HepG2 (cell line): ENCODE measurements at regions not wholly inside any gene's neighbourhood (a gene's known extent, or its start where the extent isn't known, plus 50 kb on each side); places are given as distances from the start of the nearest gene placed in this dataset.

ENCODE experiments used
- ATF7-NPFF ChIP-seq: sonication (generic); formaldehyde crosslinking; IDR thresholded peaks from 2 replicates; pipeline ENCODE4 v1.8.1; 2023; ENCODE audit warnings: mild to moderate bottlenecking, low read depth, missing genetic modification reagents, moderate library complexity
- CSRNP1 ChIP-seq: sonication (generic); formaldehyde crosslinking; IDR thresholded peaks from 2 replicates; pipeline ENCODE4 v1.8.1; 2023; ENCODE audit warnings: mild to moderate bottlenecking, missing genetic modification reagents
- EZH2 ChIP-seq: conservative IDR thresholded peaks from 2 replicates; pipeline ENCODE4 v1.6.1; 2012; ENCODE audit warnings: mild to moderate bottlenecking, low read depth, low read length, moderate library complexity
- GABPA ChIP-seq, 2 experiments: IDR thresholded peaks; 2 replicates each; pipeline ENCODE4 v1.6.1; 2011 to 2016; ENCODE audit warnings: low read depth in 2 of 2, low read length in 1 of 2, missing biosample characterization in 1 of 2, missing genetic modification characterization in 1 of 2
- JUNB ChIP-seq: sonication (generic); formaldehyde crosslinking; IDR thresholded peaks from 2 replicates; pipeline ENCODE4 v1.8.0; 2022; ENCODE audit warnings: missing genetic modification reagents, mild to moderate bottlenecking, borderline replicate concordance
- MXI1 ChIP-seq: IDR thresholded peaks from 3 replicates; pipeline ENCODE4 v1.6.1; 2012; ENCODE audit warnings: low read depth, low read length, inconsistent platforms, borderline replicate concordance
- POLR2G ChIP-seq: fragments of 200-400 bp; formaldehyde crosslinking; IDR thresholded peaks from 2 replicates; pipeline ENCODE4 v1.6.1; 2018; ENCODE audit warnings: mild to moderate bottlenecking, low read depth, low read length, moderate library complexity
- ZNF572 ChIP-seq: sonication (generic); formaldehyde crosslinking; IDR thresholded peaks from 2 replicates; pipeline ENCODE4 v1.5.1; 2020; ENCODE audit warnings: mild to moderate bottlenecking, missing genetic modification reagents
- TF ChIP-seq, protein P1 (sequence below): sonication (generic); formaldehyde crosslinking; IDR thresholded peaks from 2 replicates; pipeline ENCODE4 v1.5.0; 2020; ENCODE audit warnings: mild to moderate bottlenecking, missing genetic modification reagents, moderate library complexity

DNA sequence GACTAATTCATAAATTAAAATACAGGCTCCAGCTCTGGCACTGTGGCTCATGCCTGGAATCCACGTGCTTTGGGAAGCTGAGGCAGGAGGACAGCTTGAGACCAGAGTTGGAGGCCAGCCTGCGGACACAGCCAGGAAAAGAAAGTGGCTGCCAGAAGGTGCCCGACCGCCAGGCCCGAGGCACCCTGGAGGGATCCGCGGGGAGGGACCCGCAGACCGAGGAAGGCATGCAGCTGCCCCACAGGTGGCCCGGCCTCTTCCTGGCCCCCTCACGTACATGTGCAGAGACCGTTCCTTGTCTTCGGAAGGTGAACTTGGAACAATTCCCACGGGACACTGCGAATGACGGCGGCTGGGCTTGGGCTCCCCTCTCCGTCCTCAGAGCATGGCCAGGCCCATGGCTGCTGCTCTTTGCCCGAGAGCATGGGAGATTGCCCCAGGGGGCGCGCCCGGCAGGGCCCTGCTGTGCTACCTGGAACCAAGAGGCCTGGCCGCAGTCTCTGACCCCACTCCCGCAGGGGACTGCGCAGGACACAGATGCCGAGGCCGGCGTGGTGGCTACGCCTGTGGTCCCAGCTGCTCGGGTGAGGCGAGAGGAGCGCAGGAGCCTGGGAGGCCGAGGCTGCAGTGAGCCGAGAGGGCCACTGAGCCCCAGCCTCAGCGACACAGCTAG lies 55.6 kb upstream of the IMP4 start:
- TF ChIP-seq GABPA (IDR thresholded peaks at IDR 0.05; ENCODE audit: low read depth, low read length) (no peak), GABPA (CRISPR knock-in tag; IDR thresholded peaks at IDR 0.05; ENCODE audit: low read depth) (no peak), POLR2G (no peak), EZH2 (no peak), ATF7-NPFF (no peak), JUNB (CRISPR knock-in tag) (no peak), CSRNP1 (CRISPR knock-in tag) (no peak), ZNF572 (CRISPR knock-in tag) (no peak), MXI1 (no peak)
- TF ChIP-seq, protein P1, sequence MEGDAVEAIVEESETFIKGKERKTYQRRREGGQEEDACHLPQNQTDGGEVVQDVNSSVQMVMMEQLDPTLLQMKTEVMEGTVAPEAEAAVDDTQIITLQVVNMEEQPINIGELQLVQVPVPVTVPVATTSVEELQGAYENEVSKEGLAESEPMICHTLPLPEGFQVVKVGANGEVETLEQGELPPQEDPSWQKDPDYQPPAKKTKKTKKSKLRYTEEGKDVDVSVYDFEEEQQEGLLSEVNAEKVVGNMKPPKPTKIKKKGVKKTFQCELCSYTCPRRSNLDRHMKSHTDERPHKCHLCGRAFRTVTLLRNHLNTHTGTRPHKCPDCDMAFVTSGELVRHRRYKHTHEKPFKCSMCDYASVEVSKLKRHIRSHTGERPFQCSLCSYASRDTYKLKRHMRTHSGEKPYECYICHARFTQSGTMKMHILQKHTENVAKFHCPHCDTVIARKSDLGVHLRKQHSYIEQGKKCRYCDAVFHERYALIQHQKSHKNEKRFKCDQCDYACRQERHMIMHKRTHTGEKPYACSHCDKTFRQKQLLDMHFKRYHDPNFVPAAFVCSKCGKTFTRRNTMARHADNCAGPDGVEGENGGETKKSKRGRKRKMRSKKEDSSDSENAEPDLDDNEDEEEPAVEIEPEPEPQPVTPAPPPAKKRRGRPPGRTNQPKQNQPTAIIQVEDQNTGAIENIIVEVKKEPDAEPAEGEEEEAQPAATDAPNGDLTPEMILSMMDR: no peak
